ENCODE measurements at regions not wholly inside any gene's neighbourhood (a gene's known extent, or its start where the extent isn't known, plus 50 kb on each side); places are given as distances from the start of the nearest gene placed in this dataset.

DNA sequence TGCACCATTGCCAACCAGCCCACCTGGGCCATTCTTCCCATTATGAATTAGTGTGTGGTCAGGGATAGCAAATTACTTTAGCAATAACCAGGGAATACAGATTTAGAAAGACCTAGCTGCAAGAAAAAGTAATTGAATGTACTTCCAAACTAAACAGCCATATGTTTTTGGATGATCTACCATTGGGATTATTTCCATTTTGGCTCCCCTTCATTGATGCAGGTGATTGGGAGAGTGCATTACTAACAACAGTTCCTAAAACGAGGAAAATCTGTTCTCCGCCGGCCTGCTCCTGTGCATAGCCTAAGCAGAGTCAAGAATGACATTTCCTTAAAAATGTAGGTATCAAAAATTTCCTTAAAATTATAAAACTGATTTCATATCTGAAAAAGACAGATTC is 58.5 kb downstream of the MAIP1 start:
- ChIA-PET CTCF (no interaction called here), POLR2A (no interaction called here)
- TF ChIP-seq, protein P1, sequence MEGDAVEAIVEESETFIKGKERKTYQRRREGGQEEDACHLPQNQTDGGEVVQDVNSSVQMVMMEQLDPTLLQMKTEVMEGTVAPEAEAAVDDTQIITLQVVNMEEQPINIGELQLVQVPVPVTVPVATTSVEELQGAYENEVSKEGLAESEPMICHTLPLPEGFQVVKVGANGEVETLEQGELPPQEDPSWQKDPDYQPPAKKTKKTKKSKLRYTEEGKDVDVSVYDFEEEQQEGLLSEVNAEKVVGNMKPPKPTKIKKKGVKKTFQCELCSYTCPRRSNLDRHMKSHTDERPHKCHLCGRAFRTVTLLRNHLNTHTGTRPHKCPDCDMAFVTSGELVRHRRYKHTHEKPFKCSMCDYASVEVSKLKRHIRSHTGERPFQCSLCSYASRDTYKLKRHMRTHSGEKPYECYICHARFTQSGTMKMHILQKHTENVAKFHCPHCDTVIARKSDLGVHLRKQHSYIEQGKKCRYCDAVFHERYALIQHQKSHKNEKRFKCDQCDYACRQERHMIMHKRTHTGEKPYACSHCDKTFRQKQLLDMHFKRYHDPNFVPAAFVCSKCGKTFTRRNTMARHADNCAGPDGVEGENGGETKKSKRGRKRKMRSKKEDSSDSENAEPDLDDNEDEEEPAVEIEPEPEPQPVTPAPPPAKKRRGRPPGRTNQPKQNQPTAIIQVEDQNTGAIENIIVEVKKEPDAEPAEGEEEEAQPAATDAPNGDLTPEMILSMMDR (IDR thresholded peaks at IDR 0.05; ENCODE audit: low read depth, low read length): no peak
- Histone ChIP-seq H3K4me3 (ENCODE audit: low read depth, low read length) (no peak overlapping the region), H3K27ac (ENCODE audit: low read depth, low read length) (no peak overlapping the region), H3K9me3 (ENCODE audit: control insufficient read depth, insufficient read depth, low read length) (no peaks in the 10 kb centered on the region; the same call in 1 of the 2 replicates), H3K27me3 (ENCODE audit: control insufficient read depth, insufficient read depth, low read length) (no peaks in the 10 kb centered on the region)
- no peak for DNase-seq (ENCODE audit: low read depth, low spot score)

DNA sequence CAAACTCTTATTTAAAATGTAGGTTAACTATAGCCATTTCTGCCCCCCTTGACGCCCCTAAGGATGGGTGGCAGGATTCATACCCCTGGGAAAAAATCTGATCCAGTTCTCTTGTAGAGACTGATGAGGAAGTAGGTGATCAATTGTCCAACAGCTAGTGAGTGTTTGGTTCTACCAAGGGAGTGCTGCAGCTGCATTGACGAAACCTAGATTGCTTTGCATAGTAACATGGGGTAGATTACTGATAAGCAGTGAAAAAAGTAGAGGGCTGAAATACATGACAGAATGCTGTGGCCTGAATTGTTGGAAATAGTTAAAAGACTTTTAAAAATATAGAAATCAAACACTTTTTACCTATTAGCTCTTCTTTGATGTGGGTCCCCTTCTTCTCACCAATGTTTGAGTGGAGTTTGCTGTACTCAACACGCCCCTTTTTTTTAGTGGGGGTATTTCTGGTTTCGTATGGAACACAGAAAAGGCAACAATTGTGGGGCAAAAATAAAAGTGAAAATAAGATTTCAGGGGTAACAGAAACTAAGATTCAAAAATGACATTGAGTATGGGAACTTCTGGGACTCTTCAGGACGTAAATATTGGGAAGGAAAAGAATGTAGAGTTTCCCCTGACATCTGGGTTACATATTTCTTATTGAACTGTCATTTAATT is 66.2 kb downstream of the MAIP1 start:
- ChIA-PET POLR2A (no interaction called here), CTCF (no interaction called here)
- no peak for DNase-seq (ENCODE audit: low read depth, low spot score)
- Histone ChIP-seq H3K27me3 (ENCODE audit: control insufficient read depth, insufficient read depth, low read length) (no peaks in the 10 kb centered on the region), H3K4me3 (ENCODE audit: low read depth, low read length) (no peak overlapping the region), H3K9me3 (ENCODE audit: control insufficient read depth, insufficient read depth, low read length) (no peaks in the 10 kb centered on the region), H3K27ac (ENCODE audit: low read depth, low read length) (no peak overlapping the region)
- TF ChIP-seq, protein P1 (IDR thresholded peaks at IDR 0.05; ENCODE audit: low read depth, low read length): no peak

DNA sequence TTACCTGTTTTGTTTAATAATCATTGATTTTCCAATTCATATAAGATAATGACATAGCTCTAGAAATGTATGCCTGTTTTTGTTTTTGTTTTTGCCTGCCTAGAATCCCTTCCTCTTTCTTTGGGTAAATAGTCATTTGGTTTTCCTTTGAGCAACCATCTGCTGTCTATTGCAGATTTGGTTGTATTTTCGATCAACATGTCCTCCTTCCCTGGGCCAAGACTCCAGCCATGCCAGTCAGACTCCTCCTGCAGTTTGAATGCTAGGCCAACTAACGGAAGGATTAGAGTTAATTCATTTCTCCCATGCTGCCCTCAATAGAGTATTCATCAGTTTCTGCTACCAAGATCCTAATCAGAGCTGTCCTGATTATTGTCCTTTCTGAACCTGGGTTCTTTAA is 67.1 kb downstream of the MAIP1 start:
- Histone ChIP-seq H3K27ac (ENCODE audit: low read depth, low read length) (no peak overlapping the region), H3K9me3 (ENCODE audit: control insufficient read depth, insufficient read depth, low read length) (peaks cover 4% of the 10 kb centered on the region), H3K4me3 (ENCODE audit: low read depth, low read length) (no peak overlapping the region), H3K27me3 (ENCODE audit: control insufficient read depth, insufficient read depth, low read length) (no peaks in the 10 kb centered on the region)
- ChIA-PET CTCF (no interaction called here), POLR2A (no interaction called here)
- TF ChIP-seq, protein P1 (IDR thresholded peaks at IDR 0.05; ENCODE audit: low read depth, low read length): no peak
- no peak for DNase-seq (ENCODE audit: low read depth, low spot score)

DNA sequence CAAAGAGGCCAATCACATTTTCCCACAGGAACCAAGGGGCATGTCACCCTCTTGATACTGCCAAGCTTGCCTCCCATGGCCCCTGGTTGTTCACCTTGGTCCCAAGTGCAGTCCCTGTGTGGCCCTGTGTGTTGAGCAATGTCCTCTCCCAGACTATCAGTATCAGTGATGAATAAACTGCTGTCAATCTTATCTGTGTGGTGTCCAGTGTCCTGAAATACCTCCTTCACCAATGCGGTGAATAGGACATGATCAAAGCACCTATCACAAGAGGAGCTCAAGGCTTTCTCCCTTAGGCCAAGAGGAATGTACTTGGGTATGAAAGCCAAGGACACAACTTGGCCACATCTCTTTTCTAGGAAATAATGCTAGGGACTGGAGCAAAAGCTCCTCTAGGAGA is 68.2 kb downstream of the MAIP1 start:
- Histone ChIP-seq H3K9me3 (ENCODE audit: control insufficient read depth, insufficient read depth, low read length) (peaks cover 5% of the 10 kb centered on the region), H3K27ac (ENCODE audit: low read depth, low read length) (no peak overlapping the region)
- TF ChIP-seq, protein P1 (IDR thresholded peaks at IDR 0.05; ENCODE audit: low read depth, low read length): no peak

DNA sequence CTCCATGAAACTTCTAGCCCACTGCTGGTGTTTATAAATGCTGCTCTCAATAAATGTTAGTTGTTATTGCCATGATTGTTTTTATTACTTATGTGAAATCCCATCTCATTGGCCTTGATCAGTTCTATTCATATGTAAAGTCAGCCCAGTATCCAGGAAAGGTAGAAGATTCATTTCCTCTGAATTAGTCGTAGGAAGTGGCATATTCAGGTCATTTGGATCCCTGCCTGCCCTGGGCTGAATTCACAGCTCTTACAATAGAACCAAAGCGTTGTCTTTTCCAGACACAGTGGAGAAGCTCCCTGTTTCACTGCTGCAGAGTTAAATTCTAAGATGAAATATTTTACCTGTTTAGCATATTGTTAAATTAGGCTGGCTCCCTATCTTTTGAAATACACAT is 70.3 kb downstream of the MAIP1 start:
- peaks cover 5% of the 10 kb centered on the region for H3K9me3 ChIP-seq (ENCODE audit: control insufficient read depth, insufficient read depth, low read length)
- POLR2A ChIA-PET: no interaction called here

More for the DNA sequence above, 68.2 kb downstream of the MAIP1 start:
- ChIA-PET POLR2A (no interaction called here), CTCF (no interaction called here)
- Histone ChIP-seq H3K27me3 (ENCODE audit: control insufficient read depth, insufficient read depth, low read length) (no peaks in the 10 kb centered on the region), H3K4me3 (ENCODE audit: low read depth, low read length) (no peak overlapping the region)
- DNase-seq (ENCODE audit: low read depth, low spot score): no peak

More for the DNA sequence above, 70.3 kb downstream of the MAIP1 start:
- Histone ChIP-seq H3K4me3 (ENCODE audit: low read depth, low read length) (no peak overlapping the region), H3K27ac (ENCODE audit: low read depth, low read length) (no peak overlapping the region), H3K27me3 (ENCODE audit: control insufficient read depth, insufficient read depth, low read length) (no peaks in the 10 kb centered on the region)
- CTCF ChIA-PET: no interaction called here
- TF ChIP-seq, protein P1 (IDR thresholded peaks at IDR 0.05; ENCODE audit: low read depth, low read length): no peak
- DNase-seq (ENCODE audit: low read depth, low spot score): no peak

Measured in AG04450 (cell line).